PC-3 (cell line): ENCODE measurements at regions not wholly inside any gene's neighbourhood (a gene's known extent, or its start where the extent isn't known, plus 50 kb on each side); places are given as distances from the start of the nearest gene placed in this dataset.

Source experiments
- ATAC-seq: fragments of 200-7000 bp; cut with Tn5 transposase; 2 replicates; pipeline ENCODE4 v1.9.1; 2020; ENCODE audit warnings: mild to moderate bottlenecking, moderate library complexity
- BruUV-seq: library from RNA; stranded (reverse); fragments of 400-500 nt; replicated peaks from 2 replicates; lab custom pipeline; 2021; lab: Mats Ljungman, UMichigan
- CTCF ChIA-PET: fragments of 300-600 bp; sonication (Branson Sonifier 250); formaldehyde crosslinking; loops from one replicate; lab custom pipeline; 2022; ENCODE audit warnings: antibody characterized with exemption; lab: Charles Lee
- POLR2A ChIA-PET: fragments of 300-600 bp; sonication (Branson Sonifier 250); formaldehyde crosslinking; loops from one replicate; lab custom pipeline; 2022; ENCODE audit warnings: antibody characterized with exemption; ENCODE audit not compliant: unreplicated experiment; lab: Charles Lee
- DNase-seq: peaks from one replicate; pipeline ENCODE4 v3.0.0-alpha.2; 2015
- H2AFZ ChIP-seq: fragments of 300-600 bp; sonication (generic); 2 replicates; pipeline ENCODE4 v1.6.0; 2016; ENCODE audit warnings: antibody characterized with exemption, low read length
- H3F3A ChIP-seq: fragments of 300-600 bp; sonication (generic); one replicate; pipeline ENCODE4 v1.6.0; 2017; ENCODE audit warnings: antibody characterized with exemption, low read length, control low read depth, mild to moderate bottlenecking; ENCODE audit not compliant: unreplicated experiment
- H3K27ac ChIP-seq: fragments of 300-600 bp; sonication (generic); 2 replicates; pipeline ENCODE4 v1.5.1; 2016; ENCODE audit warnings: mild to moderate bottlenecking, low read length
- H3K27me3 ChIP-seq: fragments of 300-600 bp; sonication (generic); 2 replicates; pipeline ENCODE4 v1.6.1; 2016; ENCODE audit warnings: low read length, mixed read lengths
- H3K36me3 ChIP-seq: fragments of 300-600 bp; sonication (generic); 2 replicates; pipeline ENCODE4 v1.6.1; 2016; ENCODE audit warnings: low read depth, mixed run types, low read length, mixed read lengths
- H3K4me1 ChIP-seq: fragments of 300-600 bp; sonication (generic); 2 replicates; pipeline ENCODE4 v1.5.1; 2016; ENCODE audit warnings: low read length; ENCODE audit not compliant: insufficient read depth
- H3K4me2 ChIP-seq: fragments of 300-600 bp; sonication (generic); 2 replicates; pipeline ENCODE4 v1.6.0; 2016; ENCODE audit warnings: low read length
- H3K4me3 ChIP-seq: fragments of 300-600 bp; sonication (generic); 2 replicates; pipeline ENCODE4 v1.5.1; 2016; ENCODE audit warnings: mild to moderate bottlenecking, low read length, mixed read lengths
- H3K79me2 ChIP-seq: fragments of 300-600 bp; sonication (generic); 2 replicates; pipeline ENCODE4 v1.6.1; 2017; ENCODE audit warnings: low read length, mixed read lengths
- H3K9ac ChIP-seq: fragments of 300-600 bp; sonication (generic); 2 replicates; pipeline ENCODE4 v1.6.0; 2016; ENCODE audit warnings: mild to moderate bottlenecking, low read length
- H3K9me2 ChIP-seq: fragments of 300-600 bp; sonication (generic); replicated peaks from 2 replicates; pipeline ENCODE4 v1.6.1; 2016; ENCODE audit warnings: mixed run types, low read length, mixed read lengths
- H3K9me3 ChIP-seq: fragments of 300-600 bp; sonication (generic); 2 replicates; pipeline ENCODE4 v1.6.1; 2016; ENCODE audit warnings: low read length, mixed read lengths
- H4K20me1 ChIP-seq: fragments of 300-600 bp; sonication (generic); 2 replicates; pipeline ENCODE4 v1.6.1; 2016; ENCODE audit warnings: low read length, mixed read lengths
- EZH2 ChIP-seq: fragments of 300-600 bp; sonication (generic); IDR thresholded peaks from one replicate; pipeline ENCODE4 v1.6.1; 2017; ENCODE audit warnings: antibody characterized with exemption, mild to moderate bottlenecking, low read length; ENCODE audit not compliant: unreplicated experiment
- EZH2phosphoT487 ChIP-seq: fragments of 300-600 bp; sonication (generic); IDR thresholded peaks from 2 replicates; pipeline ENCODE4 v1.6.1; 2018; ENCODE audit warnings: mild to moderate bottlenecking, antibody characterized with exemption, low read length, borderline replicate concordance
- intact Hi-C: fragments of 100-400 bp; cut with micrococcal nuclease; formaldehyde crosslinking; loops from 2 replicates; pipeline ENCODE4 v1.9.0; 2023
- TF ChIP-seq, protein P1 (sequence below): fragments of 300-600 bp; sonication (generic); conservative IDR thresholded peaks from 2 replicates; pipeline ENCODE4 v1.5.1; 2017; ENCODE audit warnings: antibody characterized with exemption, low read depth, mild to moderate bottlenecking, low read length

DNA sequence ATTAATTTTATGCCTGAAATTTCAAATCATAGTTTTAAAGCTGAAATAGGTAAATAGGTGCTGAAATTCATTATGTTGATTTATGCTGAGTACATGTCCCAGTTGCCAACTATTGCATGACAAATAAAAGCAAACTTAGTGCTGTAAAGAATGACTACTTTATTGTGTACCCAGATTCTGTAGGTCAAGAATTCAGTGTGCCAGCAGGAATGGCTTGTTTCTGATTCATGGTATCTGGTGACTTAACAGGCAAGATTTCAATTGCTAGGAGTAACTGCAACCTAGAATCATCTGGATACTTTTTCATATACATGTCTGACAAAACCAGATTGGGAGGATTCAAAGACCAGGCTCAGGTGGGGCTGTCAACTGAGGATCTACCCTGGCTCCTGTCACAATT, 678.4 kb upstream of the ADAMTS5 start:
- POLR2A ChIA-PET, result no interaction called here
- Histone ChIP-seq H3K4me2 (no peak overlapping the region), H3K9me3 (no peaks in the 10 kb centered on the region), H3K27ac (peak overlapping the region; percentile 80), H3F3A (no peaks in the 10 kb centered on the region), H3K36me3 (no peaks in the 10 kb centered on the region), H3K27me3 (no peaks in the 10 kb centered on the region), H3K4me1 (peaks cover 23% of the 10 kb centered on the region), H2AFZ (no peak overlapping the region), H3K9ac (peak overlapping the region; percentile 23; the same call in 1 of the 2 replicates), H3K4me3 (no peak overlapping the region), H3K9me2 (no peaks in the 10 kb centered on the region), H3K79me2 (no peaks in the 10 kb centered on the region), H4K20me1 (no peaks in the 10 kb centered on the region)
- DNase-seq (peak; percentile 76), ATAC-seq (peak; percentile 74)
- no TSS peak for BruUV-seq
- intact Hi-C loops, result loop anchor here (2.0 to 5.0 kb wide), 3 partner anchors 37 to 892 kb away; no protein-coding TSS in a partner anchor
- CTCF ChIA-PET, result no interaction called here
- TF ChIP-seq EZH2 (no peak), EZH2phosphoT487 (no peak)
- TF ChIP-seq, protein P1, sequence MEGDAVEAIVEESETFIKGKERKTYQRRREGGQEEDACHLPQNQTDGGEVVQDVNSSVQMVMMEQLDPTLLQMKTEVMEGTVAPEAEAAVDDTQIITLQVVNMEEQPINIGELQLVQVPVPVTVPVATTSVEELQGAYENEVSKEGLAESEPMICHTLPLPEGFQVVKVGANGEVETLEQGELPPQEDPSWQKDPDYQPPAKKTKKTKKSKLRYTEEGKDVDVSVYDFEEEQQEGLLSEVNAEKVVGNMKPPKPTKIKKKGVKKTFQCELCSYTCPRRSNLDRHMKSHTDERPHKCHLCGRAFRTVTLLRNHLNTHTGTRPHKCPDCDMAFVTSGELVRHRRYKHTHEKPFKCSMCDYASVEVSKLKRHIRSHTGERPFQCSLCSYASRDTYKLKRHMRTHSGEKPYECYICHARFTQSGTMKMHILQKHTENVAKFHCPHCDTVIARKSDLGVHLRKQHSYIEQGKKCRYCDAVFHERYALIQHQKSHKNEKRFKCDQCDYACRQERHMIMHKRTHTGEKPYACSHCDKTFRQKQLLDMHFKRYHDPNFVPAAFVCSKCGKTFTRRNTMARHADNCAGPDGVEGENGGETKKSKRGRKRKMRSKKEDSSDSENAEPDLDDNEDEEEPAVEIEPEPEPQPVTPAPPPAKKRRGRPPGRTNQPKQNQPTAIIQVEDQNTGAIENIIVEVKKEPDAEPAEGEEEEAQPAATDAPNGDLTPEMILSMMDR, result no peak

DNA sequence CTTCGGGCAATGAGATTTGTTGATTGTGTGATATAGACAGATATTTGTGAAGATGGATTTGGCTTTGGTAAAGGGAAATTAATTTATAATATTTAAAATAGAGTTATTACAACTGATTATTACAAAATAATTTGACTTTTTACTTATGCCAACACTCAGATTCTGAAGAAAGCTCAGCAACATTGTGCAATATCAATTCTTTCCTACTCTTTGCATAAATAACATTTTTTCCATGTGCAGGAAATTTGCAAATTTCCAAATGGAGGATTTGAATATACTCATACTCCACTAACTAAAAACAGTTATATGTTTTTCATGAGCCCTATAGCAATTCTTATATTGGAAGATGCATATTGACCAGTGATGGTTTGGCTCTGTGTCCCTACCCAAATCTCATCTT, 676.4 kb upstream of the ADAMTS5 start:
- Histone ChIP-seq H3K79me2 (no peaks in the 10 kb centered on the region), H3K9ac (no peak overlapping the region), H4K20me1 (no peaks in the 10 kb centered on the region), H3K4me1 (peaks cover 14% of the 10 kb centered on the region; the same call in 1 of the 2 replicates), H3K9me2 (no peaks in the 10 kb centered on the region), H2AFZ (no peak overlapping the region), H3K36me3 (no peaks in the 10 kb centered on the region), H3K27me3 (no peaks in the 10 kb centered on the region), H3F3A (no peaks in the 10 kb centered on the region), H3K27ac (no peak overlapping the region), H3K9me3 (no peaks in the 10 kb centered on the region), H3K4me3 (no peak overlapping the region), H3K4me2 (no peak overlapping the region)
- BruUV-seq, result no TSS peak
- intact Hi-C loops, result no loop called here
- ChIA-PET CTCF (no interaction called here), POLR2A (no interaction called here)
- no peak for TF ChIP-seq EZH2phosphoT487
- TF ChIP-seq, protein P1, result no peak
- no peak for TF ChIP-seq EZH2
- no peak for ATAC-seq
- no peak for DNase-seq

DNA sequence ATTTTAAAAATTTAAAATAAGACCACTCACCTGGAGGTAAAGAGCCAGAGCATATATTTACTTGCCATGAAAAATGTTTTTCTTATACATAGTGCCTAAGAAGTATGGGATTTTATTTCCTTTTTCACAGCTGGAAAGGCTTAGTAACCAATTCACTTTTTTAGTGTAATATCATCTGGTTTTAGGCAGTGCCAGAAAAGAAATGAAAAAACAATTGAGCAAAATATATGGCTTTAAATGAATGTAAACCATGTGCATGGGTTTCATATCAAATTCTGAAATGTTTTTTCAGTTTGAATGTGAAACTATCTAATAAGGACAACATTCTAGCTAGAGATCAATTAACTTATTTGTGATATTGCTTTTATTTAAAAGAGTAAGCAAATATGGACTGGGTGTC, 672.4 kb upstream of the ADAMTS5 start:
- no peak overlapping the region for H2AFZ ChIP-seq
- TF ChIP-seq EZH2 (no peak), EZH2phosphoT487 (no peak)
- TF ChIP-seq, protein P1, result no peak
- H3K4me1 ChIP-seq, result no peaks in the 10 kb centered on the region
- intact Hi-C loops, result no loop called here
- H3K27ac ChIP-seq, result no peak overlapping the region
- CTCF ChIA-PET, result no interaction called here
- DNase-seq (no peak), ATAC-seq (no peak)
- no peaks in the 10 kb centered on the region for H3K79me2 ChIP-seq
- POLR2A ChIA-PET, result no interaction called here
- H3K4me3 ChIP-seq, result no peak overlapping the region
- no peaks in the 10 kb centered on the region for H4K20me1 ChIP-seq
- no peaks in the 10 kb centered on the region for H3K9me3 ChIP-seq
- H3K9ac ChIP-seq, result no peak overlapping the region
- H3K4me2 ChIP-seq, result no peak overlapping the region
- H3K9me2 ChIP-seq, result no peaks in the 10 kb centered on the region
- H3K36me3 ChIP-seq, result no peaks in the 10 kb centered on the region
- no TSS peak for BruUV-seq
- no peaks in the 10 kb centered on the region for H3K27me3 ChIP-seq
- H3F3A ChIP-seq, result no peaks in the 10 kb centered on the region
